NCI-H2029 treated with DMSO at 0.1 percent for 48 hours (cell line): ENCODE measurements at regions not wholly inside any gene's neighbourhood (a gene's known extent, or its start where the extent isn't known, plus 50 kb on each side); places are given as distances from the start of the nearest gene placed in this dataset.

Experiments used
- DNase-seq: peaks from one replicate; lab custom pipeline; 2025; lab: John Stamatoyannopoulos, UW

- no peak for DNase-seq
These were observed 187.7 kb upstream of the POU5F2 start for GRCh38 chr5:93929131-93929530.

DNA sequence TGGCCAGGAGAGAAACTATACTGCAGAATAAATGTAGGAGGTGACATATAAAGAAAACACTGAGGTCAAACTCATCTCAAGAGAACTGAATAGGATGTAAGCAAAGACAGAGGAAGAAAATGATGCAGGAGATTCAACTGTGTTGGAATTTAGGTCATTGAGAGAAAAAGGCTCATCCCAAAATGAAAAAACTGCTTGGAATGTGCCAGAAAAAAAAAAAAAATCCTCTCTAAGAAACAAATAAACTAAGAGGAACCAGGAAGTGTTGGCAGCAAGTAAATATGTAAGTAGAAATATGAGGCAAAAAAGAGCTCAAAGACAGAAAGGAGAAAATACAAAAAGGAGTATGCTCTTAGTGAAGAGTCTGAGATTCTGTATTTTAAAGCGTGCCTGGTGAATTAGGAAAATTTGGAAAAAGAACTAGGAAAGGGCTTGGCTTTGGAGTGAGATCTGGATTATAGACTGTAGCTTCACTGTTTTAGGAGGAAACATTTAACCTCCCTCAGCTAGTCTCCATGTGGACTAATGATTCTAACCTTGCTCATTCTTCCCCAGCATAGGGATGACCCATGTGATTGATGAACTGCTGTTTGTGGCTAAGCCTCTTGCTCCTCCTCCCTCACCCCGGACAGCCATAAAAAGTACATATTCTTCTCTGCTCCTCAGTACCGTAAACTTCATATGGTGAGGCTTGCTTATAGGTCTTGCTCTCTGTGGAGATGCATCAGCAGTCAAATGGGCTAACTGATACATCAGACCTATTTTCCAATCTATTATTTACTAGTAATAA lies 185.6 kb upstream of the POU5F2 start:
- DNase-seq = no peak

GRCh38 chr5:93925321-93925720 lies 183.9 kb upstream of the POU5F2 start:
- no peak for DNase-seq

GRCh38 chr5:93924628-93925027 lies 183.2 kb upstream of the POU5F2 start:
- no peak for DNase-seq

DNA sequence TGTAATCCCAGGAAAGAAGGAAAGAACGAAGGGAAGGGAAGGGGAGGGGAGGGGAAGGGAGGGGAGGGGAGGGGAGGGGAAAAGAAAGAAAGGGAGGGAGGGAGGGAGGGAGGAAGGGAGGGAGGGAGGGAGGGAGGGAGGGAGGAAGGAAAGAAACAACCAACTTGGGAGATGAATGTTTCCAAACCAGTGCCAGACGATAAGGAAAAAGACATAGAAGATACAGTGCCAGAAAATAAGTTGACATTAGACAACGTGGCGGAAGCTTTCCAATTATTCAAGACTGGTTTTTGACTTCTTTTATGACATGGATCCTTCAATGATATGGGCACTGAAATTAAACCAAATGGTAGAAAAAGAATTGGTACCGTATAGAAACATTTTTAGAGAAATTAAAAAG lies 181.2 kb upstream of the POU5F2 start:
- DNase-seq = no peak

- DNase-seq = no peak
These were observed 179.6 kb upstream of the POU5F2 start for GRCh38 chr5:93921001-93921400.

GRCh38 chr5:93916872-93917271 lies 175.5 kb upstream of the POU5F2 start:
- DNase-seq = no peak

- peak; percentile 5 for DNase-seq
These were observed 173.7 kb upstream of the POU5F2 start for GRCh38 chr5:93915142-93915553.

DNA sequence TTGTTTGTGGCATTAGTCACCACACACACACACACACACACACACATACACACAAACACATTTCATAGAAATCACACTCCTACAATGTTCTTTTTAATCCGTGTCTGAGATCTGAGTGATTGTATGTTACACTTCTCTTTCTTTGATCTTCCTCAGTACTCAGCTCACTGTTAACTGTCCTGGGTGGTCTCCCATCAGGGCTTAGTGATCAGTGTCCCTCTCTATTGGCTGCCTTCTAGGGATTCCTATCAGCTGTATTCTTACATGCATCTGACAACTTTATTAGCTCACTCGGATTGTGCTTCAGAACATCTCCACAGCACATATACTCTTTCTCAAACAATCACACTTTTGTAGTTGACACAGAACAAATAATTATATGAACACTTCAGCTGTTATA lies 170.2 kb upstream of the POU5F2 start:
- no peak for DNase-seq

- DNase-seq = no peak
These were observed 168.0 kb upstream of the POU5F2 start for GRCh38 chr5:93909356-93909755.

GRCh38 chr5:93904917-93905316 lies 163.5 kb upstream of the POU5F2 start:
- DNase-seq = no peak

DNA sequence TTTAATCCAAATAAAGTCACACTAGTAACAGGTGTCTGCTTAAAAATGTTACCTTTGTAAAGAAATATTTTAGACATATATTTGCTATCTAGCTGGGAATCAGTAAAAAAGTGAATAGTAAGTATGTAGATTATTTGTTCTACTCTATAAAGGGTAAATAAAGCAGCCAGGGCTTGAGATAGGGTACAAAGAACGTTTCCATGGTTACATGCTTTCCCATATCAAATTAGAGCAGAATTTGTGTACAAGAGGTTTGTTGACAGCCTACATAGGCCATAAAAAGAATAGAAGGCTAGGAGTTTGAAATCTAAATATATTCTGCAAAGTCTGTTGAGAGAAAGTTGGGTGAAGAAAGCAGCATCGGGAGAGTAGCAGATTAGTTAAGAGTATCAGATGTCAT lies 160.9 kb upstream of the POU5F2 start:
- no peak for DNase-seq

DNA sequence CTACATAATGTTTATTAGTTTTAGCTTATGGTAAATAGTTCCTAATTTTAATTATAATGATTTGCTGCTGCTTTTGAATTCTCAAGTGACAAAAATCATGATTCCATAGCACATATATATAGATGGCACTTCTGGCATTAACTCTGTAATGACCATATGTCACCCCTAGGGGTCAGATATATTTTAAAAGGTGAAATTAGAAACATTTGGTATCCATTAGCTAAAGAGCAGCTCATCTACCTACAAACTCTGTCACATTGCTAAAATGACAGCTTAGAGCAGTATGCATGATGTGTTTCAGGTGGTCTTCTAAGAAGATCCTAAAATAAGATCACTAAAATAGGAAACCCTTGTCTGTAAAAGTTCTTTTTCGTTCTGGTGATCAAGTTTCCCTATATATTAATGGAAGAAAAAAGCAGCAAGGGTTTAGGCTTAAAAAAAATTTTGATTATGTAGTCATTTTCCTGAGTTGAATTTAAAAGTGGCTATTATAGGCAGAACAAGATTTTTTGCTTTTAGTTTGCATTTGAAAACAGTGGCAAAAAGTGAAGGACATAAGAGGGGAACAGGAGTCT lies 157.7 kb upstream of the POU5F2 start:
- DNase-seq = no peak

DNA sequence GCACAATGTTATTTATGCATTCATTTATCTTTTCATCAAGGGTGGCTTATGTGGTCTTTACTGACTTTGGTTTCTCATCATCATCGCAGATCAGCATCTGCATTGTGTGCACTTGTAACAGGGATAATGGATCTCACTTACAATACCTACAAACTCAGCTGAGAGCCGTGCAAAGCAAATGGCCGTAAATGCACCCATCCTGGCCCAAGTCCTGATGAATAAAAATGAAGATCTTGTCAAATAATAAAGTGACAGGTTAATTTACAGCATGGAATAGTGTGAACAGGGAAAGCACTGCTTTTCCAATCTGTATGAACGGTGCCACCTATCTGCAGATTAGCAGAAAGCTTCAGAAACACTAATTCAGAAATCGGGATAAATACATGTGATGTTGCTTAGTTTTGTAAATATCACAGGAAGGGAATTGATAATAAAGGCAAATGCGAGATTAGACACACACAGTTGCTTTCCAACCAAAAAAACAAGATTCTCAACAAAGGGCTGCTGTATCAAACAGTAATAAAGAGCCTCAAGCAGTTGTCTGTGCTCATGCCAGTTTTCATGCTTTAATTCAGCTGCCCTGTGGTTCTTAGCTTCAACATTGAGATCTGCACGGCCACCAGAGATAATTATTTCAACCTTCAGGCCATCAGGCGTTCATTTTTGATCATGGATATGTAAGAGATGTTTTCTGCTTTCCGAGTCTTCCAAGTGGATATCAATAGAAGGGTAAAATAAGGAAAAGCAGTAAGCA lies 153.4 kb upstream of the POU5F2 start:
- DNase-seq = peak; percentile 55

GRCh38 chr5:93893075-93893474 lies 151.7 kb upstream of the POU5F2 start:
- DNase-seq = no peak

GRCh38 chr5:93892481-93892880 lies 151.1 kb upstream of the POU5F2 start:
- DNase-seq = no peak

GRCh38 chr5:93891491-93892480 lies 150.4 kb upstream of the POU5F2 start:
- DNase-seq = peak; percentile 98

DNA sequence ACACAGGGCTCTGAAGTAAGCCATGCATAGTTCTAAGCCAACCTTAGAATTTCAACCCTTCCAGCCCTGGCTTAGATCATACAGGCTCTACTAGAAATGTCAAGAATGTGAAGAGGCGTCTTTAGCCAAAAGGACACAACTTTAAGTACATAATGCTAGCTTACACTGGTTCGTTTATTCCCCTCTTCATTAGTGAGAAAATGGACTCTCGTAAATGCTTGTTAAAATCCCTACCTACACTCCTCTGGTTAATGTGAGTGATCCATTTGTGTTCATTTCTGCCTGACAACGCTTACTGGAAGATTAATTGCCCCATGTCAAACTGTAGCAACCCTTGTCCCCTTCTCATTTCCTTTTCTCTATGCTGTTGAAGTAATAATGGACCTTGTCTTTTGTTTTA lies 149.3 kb upstream of the POU5F2 start:
- peak; percentile 50 for DNase-seq

GRCh38 chr5:93887678-93888077 lies 146.3 kb upstream of the POU5F2 start:
- no peak for DNase-seq

- DNase-seq = no peak
These were observed 145.5 kb upstream of the POU5F2 start for GRCh38 chr5:93886917-93887361.

- no peak for DNase-seq
These were observed 144.9 kb upstream of the POU5F2 start for GRCh38 chr5:93886098-93886806.
